Immature natural killer cell (primary cell): ENCODE measurements at regions not wholly inside any gene's neighbourhood (a gene's known extent, or its start where the extent isn't known, plus 50 kb on each side); places are given as distances from the start of the nearest gene placed in this dataset.
A peak's percentile ranks its signal among the peaks of the same experiment; 100 is the strongest.
"Not testable (repeated sequence)": the region's sequence is repeated elsewhere in the genome, so short reads cannot be mapped to it uniquely, and the experiment has no call there.

Source experiments
- DNase-seq, 3 donors: peaks; one replicate each; pipeline ENCODE4 v3.0.0; 2022; ENCODE audit warnings: mixed read lengths in 1 of 3
- H3K27ac Mint-ChIP-seq, 6 donors: one replicate each; pipeline ENCODE4 v1.8.0; 2020; ENCODE audit warnings: mixed read lengths in 6 of 6, mild to moderate bottlenecking in 5 of 6, inconsistent platforms in 4 of 6, moderate library complexity in 3 of 6
- H3K27me3 Mint-ChIP-seq, 3 donors: one replicate each; pipeline ENCODE4 v1.8.0; 2020 to 2021; ENCODE audit warnings: low read depth in 3 of 3, mild to moderate bottlenecking in 3 of 3, mixed read lengths in 3 of 3, moderate library complexity in 3 of 3, inconsistent platforms in 1 of 3
- H3K36me3 Mint-ChIP-seq, 3 donors: one replicate each; pipeline ENCODE4 v1.8.0; 2020; ENCODE audit warnings: mixed read lengths in 3 of 3, inconsistent platforms in 2 of 3, mild to moderate bottlenecking in 2 of 3
- H3K4me1 Mint-ChIP-seq, 2 donors: one replicate each; pipeline ENCODE4 v1.8.0; 2020; ENCODE audit warnings: inconsistent platforms in 2 of 2, mild to moderate bottlenecking in 2 of 2, mixed read lengths in 2 of 2, moderate library complexity in 1 of 2
- H3K4me3 Mint-ChIP-seq, 5 donors: one replicate each; pipeline ENCODE4 v1.8.0; 2020; ENCODE audit warnings: mild to moderate bottlenecking in 5 of 5, mixed read lengths in 5 of 5, inconsistent platforms in 3 of 5, moderate library complexity in 3 of 5
- H3K9me3 Mint-ChIP-seq, 6 donors: one replicate each; pipeline ENCODE4 v1.8.0; 2020; ENCODE audit warnings: mild to moderate bottlenecking in 6 of 6, mixed read lengths in 6 of 6, inconsistent platforms in 4 of 6, moderate library complexity in 3 of 6

- no peaks in the 10 kb centered on the region for H3K4me1 Mint-ChIP-seq
- H3K27me3 Mint-ChIP-seq: peaks cover 2 to 5% (median 5%) of the 10 kb centered on the region in 3 donors
- H3K4me3 Mint-ChIP-seq: no peak overlapping the region
- peaks cover 0 to 3% (median 0%) of the 10 kb centered on the region in 3 donors for H3K36me3 Mint-ChIP-seq
- H3K27ac Mint-ChIP-seq: no peak overlapping the region
- H3K9me3 Mint-ChIP-seq: peaks cover 0 to 6% (median 3%) of the 10 kb centered on the region in 6 donors
- DNase-seq: no peak
These were observed 210.8 kb upstream of the UBL3 start for GRCh38 chr13:30061217-30061616.

DNA sequence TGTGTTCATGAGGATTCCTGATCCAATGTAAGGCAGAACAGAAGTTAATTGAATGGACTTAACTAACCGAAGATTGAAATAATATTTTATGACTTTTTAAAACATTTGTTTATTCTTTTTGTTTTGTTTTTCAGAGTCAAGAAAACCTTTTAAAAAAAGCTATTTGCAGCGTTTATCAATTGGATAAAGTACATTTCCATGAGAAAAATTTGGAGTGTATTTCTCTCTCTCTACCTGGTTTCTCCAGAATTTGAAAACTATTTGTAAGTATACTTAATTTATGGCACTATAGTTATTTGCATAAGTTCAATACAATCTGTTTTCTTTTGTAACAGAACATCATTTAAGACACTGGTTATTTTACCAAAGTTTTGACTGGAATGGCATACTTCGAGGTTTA is 208.0 kb upstream of the UBL3 start:
- Mint-ChIP-seq H3K27ac (no peak overlapping the region), H3K36me3 (peaks cover 0 to 3% (median 0%) of the 10 kb centered on the region in 3 donors), H3K4me3 (no peak overlapping the region), H3K9me3 (peaks cover 0 to 6% (median 3%) of the 10 kb centered on the region in 6 donors), H3K4me1 (no peaks in the 10 kb centered on the region), H3K27me3 (peaks cover 2 to 8% (median 5%) of the 10 kb centered on the region in 3 donors)
- no peak for DNase-seq

GRCh38 chr13:30054546-30054945 is 204.1 kb upstream of the UBL3 start:
- H3K36me3 Mint-ChIP-seq, H3K4me1 Mint-ChIP-seq, H3K27me3 Mint-ChIP-seq, H3K4me3 Mint-ChIP-seq, DNase-seq, H3K9me3 Mint-ChIP-seq, H3K27ac Mint-ChIP-seq: not testable (repeated sequence)

GRCh38 chr13:30053939-30054338 is 203.5 kb upstream of the UBL3 start:
- Mint-ChIP-seq H3K36me3 (no peaks in the 10 kb centered on the region), H3K9me3 (peaks cover 0 to 4% (median under 1%) of the 10 kb centered on the region in 6 donors), H3K4me1 (peaks cover 0 to 5% of the 10 kb centered on the region in 2 donors), H3K4me3 (no peak overlapping the region), H3K27me3 (peaks cover 0 to 2% (median 0%) of the 10 kb centered on the region in 3 donors), H3K27ac (no peak overlapping the region)
- DNase-seq: no peak

DNA sequence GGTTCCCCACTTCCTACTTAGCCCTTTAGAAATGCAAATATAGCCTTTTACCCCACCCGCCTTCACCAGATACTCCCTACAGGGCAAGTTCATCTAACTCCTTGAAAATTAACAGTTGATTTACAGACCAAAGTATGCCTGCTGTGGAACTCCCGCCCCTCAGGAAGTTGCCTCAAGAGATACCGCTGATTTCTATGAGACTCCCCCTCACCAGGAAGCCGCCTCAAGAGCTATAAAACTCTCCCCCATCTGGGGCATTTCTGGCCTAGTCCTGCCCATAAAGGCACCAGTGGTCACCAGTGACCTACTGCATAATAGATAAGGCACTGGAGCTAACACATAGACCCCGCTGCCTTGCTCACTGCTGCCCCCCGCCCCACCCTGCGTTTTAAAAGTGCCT is 201.7 kb upstream of the UBL3 start:
- H3K4me3 Mint-ChIP-seq: no peak overlapping the region
- peaks cover 8 to 17% of the 10 kb centered on the region in 2 donors for H3K4me1 Mint-ChIP-seq
- peaks cover 0 to 2% (median 0%) of the 10 kb centered on the region in 6 donors for H3K9me3 Mint-ChIP-seq
- H3K27ac Mint-ChIP-seq: no peak overlapping the region
- no peak for DNase-seq
- peaks cover 0 to 2% (median 0%) of the 10 kb centered on the region in 3 donors for H3K27me3 Mint-ChIP-seq
- H3K36me3 Mint-ChIP-seq: no peaks in the 10 kb centered on the region

DNA sequence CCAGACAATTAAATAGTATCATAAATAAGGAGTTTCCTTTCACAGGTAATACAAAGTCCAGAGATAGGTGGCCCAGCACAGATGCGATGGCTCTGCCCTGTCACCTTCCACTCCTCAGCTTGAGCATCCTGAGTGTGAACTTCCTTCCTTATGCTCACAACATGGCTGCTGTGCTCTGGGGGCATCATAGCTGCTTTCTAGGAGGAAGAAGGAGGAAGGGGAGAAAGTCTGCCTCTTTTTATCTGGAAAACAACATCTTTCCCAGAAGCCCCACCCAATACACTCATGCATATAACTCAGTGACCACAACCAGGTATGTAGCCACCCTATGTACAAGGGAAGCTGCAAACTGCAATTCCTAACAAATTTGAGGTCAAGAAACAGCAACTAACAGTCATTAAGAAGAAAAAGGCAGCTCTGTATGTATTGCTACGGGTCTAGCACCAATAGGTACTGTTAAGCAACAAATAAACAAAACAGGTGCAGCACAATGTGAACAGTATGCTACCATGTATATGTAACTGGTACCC is 201.2 kb upstream of the UBL3 start:
- peaks cover 0 to 2% (median 0%) of the 10 kb centered on the region in 3 donors for H3K27me3 Mint-ChIP-seq
- peaks cover 9 to 19% of the 10 kb centered on the region in 2 donors for H3K4me1 Mint-ChIP-seq
- DNase-seq: no peak
- H3K27ac Mint-ChIP-seq: no peak overlapping the region
- no peak overlapping the region for H3K4me3 Mint-ChIP-seq
- peaks cover 0 to 2% (median 0%) of the 10 kb centered on the region in 6 donors for H3K9me3 Mint-ChIP-seq
- no peaks in the 10 kb centered on the region for H3K36me3 Mint-ChIP-seq

GRCh38 chr13:30049692-30050091 is 199.3 kb upstream of the UBL3 start:
- no peak for DNase-seq
- Mint-ChIP-seq H3K4me1 (peaks cover 9 to 19% of the 10 kb centered on the region in 2 donors), H3K36me3 (no peaks in the 10 kb centered on the region), H3K27me3 (peaks cover 0 to under 1% (median 0%) of the 10 kb centered on the region in 3 donors), H3K9me3 (peaks cover 0 to 2% (median 0%) of the 10 kb centered on the region in 6 donors), H3K4me3 (no peak overlapping the region), H3K27ac (no peak overlapping the region)

- peaks cover 9 to 18% of the 10 kb centered on the region in 2 donors for H3K4me1 Mint-ChIP-seq
- peaks cover 0 to 2% (median 0%) of the 10 kb centered on the region in 6 donors for H3K9me3 Mint-ChIP-seq
- H3K27ac Mint-ChIP-seq: peak overlapping the region in 2 of 6 donors; percentile 8 to 43
- H3K27me3 Mint-ChIP-seq: peaks cover 0 to 2% (median 1%) of the 10 kb centered on the region in 3 donors
- no peaks in the 10 kb centered on the region for H3K36me3 Mint-ChIP-seq
- H3K4me3 Mint-ChIP-seq: peak overlapping the region in 4 of 5 donors; percentile 4 to 39 (median 18)
- DNase-seq: peak in 2 of 3 donors; percentile 10 to 47
These were observed 196.9 kb upstream of the UBL3 start for GRCh38 chr13:30047154-30047874.

- no peak for DNase-seq
- Mint-ChIP-seq H3K4me1 (peaks cover 9 to 14% of the 10 kb centered on the region in 2 donors), H3K4me3 (no peak overlapping the region), H3K36me3 (no peaks in the 10 kb centered on the region), H3K27ac (no peak overlapping the region), H3K9me3 (peaks cover 0 to 2% (median 0%) of the 10 kb centered on the region in 6 donors), H3K27me3 (peaks cover 0 to 10% (median 2%) of the 10 kb centered on the region in 3 donors)
These were observed 195.7 kb upstream of the UBL3 start for GRCh38 chr13:30045916-30046704.

- Mint-ChIP-seq H3K36me3 (no peaks in the 10 kb centered on the region), H3K9me3 (peaks cover 0 to 4% (median 0%) of the 10 kb centered on the region in 6 donors), H3K27me3 (peaks cover 2 to 10% (median 3%) of the 10 kb centered on the region in 3 donors), H3K4me3 (no peak overlapping the region), H3K27ac (no peak overlapping the region), H3K4me1 (peaks cover 9 to 14% of the 10 kb centered on the region in 2 donors)
- no peak for DNase-seq
These were observed 194.5 kb upstream of the UBL3 start for GRCh38 chr13:30044932-30045331.

- H3K4me3 Mint-ChIP-seq: no peak overlapping the region
- peaks cover 0 to 2% (median 0%) of the 10 kb centered on the region in 6 donors for H3K9me3 Mint-ChIP-seq
- H3K27ac Mint-ChIP-seq: no peak overlapping the region
- DNase-seq: no peak
- H3K36me3 Mint-ChIP-seq: no peaks in the 10 kb centered on the region
- peaks cover 6 to 10% (median 9%) of the 10 kb centered on the region in 3 donors for H3K27me3 Mint-ChIP-seq
- H3K4me1 Mint-ChIP-seq: peaks cover 9 to 14% of the 10 kb centered on the region in 2 donors
These were observed 193.2 kb upstream of the UBL3 start for GRCh38 chr13:30043631-30043925.

- Mint-ChIP-seq H3K36me3 (no peaks in the 10 kb centered on the region), H3K4me3 (no peak overlapping the region), H3K27me3 (peaks cover 7 to 10% (median 9%) of the 10 kb centered on the region in 3 donors)
These were observed 192.6 kb upstream of the UBL3 start for GRCh38 chr13:30042891-30043630.

GRCh38 chr13:30042272-30042671 is 191.9 kb upstream of the UBL3 start:
- no peak for DNase-seq
- peaks cover 7 to 10% (median 9%) of the 10 kb centered on the region in 3 donors for H3K27me3 Mint-ChIP-seq
- peaks cover 3 to 4% of the 10 kb centered on the region in 2 donors for H3K4me1 Mint-ChIP-seq
- H3K36me3 Mint-ChIP-seq: no peaks in the 10 kb centered on the region
- no peak overlapping the region for H3K27ac Mint-ChIP-seq
- no peak overlapping the region for H3K4me3 Mint-ChIP-seq
- H3K9me3 Mint-ChIP-seq: peaks cover 0 to 2% (median 0%) of the 10 kb centered on the region in 6 donors

More at GRCh38 chr13:30042891-30043630, 192.6 kb upstream of the UBL3 start:
- no peak overlapping the region for H3K27ac Mint-ChIP-seq
- H3K4me1 Mint-ChIP-seq: peaks cover 9 to 12% of the 10 kb centered on the region in 2 donors
- DNase-seq: no peak
- H3K9me3 Mint-ChIP-seq: peaks cover 0 to 2% (median 0%) of the 10 kb centered on the region in 6 donors
